HG03457 (cell line): ENCODE measurements at regions not wholly inside any gene's neighbourhood (a gene's known extent, or its start where the extent isn't known, plus 50 kb on each side); places are given as distances from the start of the nearest gene placed in this dataset.

Source experiments
- ATAC-seq: cut with Tn5 transposase; IDR thresholded peaks from one replicate; pipeline ENCODE4 v1.9.1; 2021; ENCODE audit warnings: moderate number of reproducible peaks; ENCODE audit not compliant: unreplicated experiment

DNA sequence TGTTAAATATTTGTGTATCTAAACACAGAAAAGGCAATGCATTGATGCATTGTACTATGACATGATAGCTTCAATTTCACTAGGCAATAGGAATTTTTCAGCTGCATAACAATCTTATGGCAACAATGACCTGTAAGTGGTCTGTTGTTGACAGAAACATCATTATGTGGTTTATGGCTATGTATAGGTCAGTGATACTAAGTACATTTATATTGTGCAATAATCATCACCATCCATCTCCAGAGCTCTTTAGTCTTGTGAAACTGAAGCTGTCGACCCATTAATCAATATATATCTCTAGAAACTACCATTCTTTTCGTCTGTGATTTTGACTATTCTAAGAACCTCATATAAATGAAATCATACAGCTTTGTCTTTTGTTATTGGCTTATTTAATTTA is 200.1 kb upstream of the ZNF717 start:
- ATAC-seq, result no peak

DNA sequence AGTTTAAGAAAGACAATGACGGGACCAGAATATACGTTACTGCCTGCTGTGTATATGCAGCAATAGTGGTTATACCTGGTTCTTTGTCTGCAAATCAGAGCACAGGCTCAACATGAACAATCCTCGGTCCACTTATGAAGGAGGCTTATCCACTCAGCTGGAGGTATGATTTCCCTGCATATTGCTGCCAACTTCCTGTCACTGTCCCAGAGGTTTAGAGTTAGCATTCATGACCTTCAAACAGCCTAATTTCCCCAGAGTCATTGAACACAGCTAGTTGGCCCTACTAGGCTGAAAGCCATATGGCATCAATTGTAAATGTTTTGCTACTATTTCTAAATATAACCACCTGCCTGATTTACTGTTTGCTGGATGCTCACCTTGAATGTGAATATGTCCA is 224.9 kb upstream of the ZNF717 start:
- ATAC-seq, result no peak

DNA sequence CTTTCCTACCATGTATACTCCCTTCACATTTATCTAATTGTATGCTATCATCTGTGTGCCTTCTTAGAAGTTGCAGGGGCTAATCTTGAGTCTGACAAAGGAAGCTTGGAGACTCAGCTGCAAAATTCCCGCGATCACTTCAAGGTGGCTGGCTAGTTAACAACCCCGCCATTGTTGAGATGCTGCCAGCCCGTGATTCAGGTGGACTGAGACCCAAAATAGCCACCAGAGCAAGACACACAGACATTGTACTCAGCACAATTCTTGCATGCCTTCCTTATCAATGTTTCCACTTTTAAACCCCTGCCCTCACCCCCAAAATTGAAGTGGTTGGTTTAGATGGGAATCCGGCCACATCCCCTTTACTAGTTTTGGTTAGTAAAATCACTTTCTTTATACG is 225.8 kb upstream of the ZNF717 start:
- no peak for ATAC-seq

DNA sequence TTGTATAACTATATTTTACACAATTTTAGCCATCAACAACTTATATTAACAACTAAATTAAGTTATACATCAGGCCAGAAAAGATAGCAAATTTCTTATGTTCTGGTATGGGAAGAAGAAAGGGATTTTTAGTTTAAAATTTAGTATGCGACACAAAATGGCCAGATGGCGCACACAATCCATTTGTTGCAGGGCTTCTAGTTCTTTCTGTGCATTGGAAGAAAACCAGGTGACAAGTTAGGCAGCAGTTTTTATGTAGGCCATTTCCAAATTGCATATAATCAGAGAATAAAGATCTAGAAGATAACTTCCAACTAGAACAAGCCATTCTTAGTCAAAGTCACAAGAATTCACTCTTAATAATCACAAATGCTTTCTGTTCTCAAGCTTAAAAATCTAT is 230.1 kb upstream of the ZNF717 start:
- ATAC-seq, result no peak

DNA sequence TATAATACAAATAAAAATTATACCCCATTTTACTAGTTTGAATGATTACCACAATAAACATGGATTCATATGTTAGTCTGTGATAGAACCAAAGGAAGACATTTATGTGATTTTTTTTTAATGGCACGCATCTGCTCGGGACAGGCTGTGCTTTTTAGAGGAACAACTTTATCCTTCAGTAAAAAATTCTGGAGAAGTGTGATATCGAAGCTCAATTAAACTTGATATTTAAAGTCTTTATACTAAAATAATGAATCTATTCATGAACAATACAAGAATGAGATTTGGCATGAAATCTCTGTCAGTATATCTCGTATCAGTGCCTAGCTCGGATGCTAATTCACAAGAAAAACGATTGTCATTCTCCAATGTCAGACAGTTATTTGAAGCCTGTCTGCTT is 230.8 kb upstream of the ZNF717 start:
- no peak for ATAC-seq

DNA sequence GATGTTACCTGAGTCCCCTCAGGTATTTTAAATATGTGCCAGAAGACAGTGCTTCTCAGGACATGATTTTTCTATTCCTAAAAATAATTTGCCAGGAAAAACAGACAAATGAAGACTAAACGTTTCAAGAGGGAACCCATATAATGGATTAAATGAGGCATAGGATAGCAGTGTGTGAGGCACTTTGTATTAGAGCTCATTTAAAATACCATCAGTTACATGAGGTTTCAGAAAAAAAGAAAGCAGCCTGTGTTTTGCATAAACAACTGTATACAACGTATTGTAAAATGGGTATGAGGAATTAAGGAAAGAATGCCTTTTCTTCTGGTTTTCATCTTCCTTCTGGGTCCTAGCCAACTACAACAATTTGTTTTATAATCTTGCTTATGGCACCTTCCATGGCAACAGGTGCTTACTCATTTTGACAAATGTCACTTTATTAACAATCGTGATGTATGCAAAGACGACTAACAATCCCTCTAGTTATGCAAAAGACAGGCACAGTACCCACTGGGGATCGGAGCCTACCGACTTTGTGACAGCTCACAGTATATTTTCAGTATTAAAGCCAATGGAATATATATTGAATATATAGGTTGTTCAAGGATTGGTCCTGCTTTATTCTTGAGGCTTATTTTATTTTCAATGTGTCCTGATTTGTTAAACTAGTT is 231.6 kb upstream of the ZNF717 start:
- no peak for ATAC-seq

DNA sequence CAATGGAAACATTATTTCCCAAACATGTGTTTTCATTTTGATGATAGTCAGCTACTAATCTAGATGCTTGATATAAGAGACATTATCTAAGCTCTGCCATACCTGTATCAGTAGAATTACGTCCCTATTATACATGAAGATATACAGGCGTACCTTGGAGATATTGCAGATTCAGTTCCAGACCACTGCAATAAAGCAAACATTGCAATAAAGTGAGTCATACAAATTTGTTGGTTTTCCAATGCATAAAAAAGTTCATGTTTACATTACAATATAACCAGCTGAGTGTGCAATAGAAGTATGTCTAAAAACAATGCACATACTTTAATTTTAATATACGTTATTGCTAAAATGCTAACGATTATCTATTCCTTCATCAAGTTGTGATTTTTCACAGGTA is 236.0 kb upstream of the ZNF717 start:
- no peak for ATAC-seq

DNA sequence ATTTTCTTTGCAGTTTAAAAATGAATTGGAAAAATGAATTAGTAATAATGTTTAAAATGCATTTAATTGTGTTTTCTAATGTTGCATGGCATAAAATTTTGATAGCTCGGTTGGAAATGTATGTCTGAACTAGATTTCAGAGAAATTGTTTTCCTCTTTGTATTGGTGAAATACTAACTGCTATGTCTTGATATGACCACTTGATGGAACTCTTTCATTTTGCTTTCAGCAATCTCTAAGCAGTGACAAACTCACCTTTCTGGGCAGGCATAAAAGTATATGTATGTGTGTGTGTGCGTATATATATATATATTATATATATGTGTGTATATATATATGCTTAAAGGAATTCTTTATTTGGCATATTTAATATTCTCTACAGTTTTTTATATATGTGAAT is 239.3 kb upstream of the ZNF717 start:
- no peak for ATAC-seq

DNA sequence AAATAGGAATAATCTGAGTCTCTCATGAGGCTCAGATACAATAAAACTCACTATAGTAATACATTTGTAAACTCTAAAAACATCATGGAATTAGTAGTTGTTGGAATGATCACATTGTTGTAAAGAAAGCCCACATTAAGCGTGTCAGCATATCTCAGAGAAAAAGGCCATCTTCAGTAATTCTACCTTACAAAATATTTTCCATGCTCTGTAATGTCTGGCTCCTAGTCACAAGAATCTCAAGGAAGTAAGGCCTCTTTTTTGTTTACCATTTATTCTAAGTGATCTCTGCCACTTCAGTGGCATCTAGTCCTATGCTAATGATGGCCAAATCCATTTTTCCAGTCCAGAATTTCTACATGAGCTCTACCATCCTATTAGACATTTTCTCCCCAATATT is 240.2 kb upstream of the ZNF717 start:
- no peak for ATAC-seq

DNA sequence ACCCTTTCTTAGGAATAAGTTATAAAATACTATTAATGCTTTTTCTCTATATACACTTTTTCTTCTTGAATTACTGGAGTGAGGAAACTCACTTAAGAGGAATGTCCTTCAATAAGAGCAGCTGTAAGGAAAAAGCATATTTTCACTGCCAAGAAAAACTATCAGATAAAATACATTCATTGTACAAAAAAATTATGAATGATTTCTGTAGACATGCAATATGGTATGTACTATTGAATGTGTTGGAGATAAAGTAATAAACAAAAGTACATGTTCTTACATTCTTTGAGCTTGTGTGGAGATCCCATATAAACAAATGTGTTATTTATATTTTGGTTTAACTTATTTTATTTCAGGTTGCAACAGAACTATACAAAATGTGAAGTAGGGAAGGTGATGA is 241.0 kb upstream of the ZNF717 start:
- ATAC-seq, result no peak

DNA sequence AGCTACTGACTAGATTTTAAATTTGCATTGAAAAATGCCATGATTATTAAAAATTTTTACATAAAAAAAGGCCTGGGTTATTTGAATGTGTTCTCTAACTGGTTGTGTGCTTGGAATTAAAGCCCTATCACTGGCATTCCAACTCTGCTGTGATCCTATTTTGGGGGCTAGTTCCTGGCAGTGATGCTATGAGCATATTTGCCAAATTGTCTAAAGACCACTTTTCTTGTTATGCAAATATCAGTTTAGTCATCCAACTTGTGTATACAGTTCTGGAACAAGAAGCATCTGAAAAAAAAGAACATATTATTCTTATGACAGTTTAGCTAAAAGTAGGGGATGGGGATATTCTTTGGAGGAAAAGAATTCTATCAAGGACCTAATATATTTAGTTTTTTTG is 243.4 kb upstream of the ZNF717 start:
- ATAC-seq, result no peak

DNA sequence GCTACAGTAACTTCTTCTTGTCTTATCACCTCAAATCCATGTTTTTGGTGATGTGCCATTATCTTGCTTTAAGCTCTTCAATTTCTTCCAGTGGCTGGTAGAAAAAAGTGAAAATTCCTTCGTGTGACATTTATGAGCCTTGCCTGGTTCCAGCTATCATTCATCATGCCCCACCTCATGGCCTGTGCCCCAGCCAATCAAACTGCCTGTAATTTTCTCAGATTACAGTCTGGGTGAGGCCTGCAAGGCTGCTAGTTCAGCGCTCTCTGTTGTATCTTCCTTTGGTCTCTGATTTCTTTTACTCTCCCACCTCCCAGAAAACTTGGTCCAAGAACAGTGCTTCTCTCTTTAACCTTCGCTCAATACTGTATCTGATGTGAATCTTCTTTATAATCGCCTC is 249.3 kb upstream of the ZNF717 start:
- no peak for ATAC-seq

DNA sequence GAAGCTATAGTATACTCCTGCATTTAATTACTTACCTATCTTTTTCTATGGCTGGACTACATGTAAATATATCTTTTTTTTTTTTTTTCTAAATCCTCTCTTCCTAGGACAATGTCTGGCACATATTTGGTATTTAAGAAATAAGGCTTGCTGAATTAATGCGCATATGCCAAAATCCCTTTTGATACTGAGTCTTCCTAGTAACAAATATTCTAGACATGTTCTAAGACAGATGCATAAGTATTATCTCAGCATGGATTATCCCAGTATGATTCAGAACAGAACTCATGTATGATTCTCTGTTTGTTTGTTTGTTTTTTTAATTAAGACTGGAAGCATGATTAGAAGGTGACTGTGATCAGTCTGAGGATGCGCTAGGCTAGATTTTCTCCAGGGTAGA is 249.8 kb upstream of the ZNF717 start:
- no peak for ATAC-seq

DNA sequence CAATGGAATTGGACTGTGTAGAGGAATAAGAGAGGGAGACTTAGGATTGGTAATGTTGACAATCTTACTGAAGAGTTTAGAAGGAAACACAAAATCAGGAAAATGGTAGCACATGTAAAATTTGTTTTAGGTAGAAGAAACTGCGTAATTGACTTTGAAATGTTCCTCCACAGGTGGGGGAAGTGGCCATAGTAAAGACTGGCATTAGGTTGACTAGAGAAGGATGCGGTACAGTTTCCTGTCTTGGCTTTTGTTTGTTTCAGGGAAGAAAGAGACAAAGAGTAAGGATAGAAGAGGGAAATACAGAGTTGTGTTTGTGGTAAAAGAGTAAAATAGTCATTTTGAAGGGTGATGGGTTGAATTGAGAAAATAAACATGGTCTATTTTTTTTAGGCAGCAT is 253.6 kb upstream of the ZNF717 start:
- ATAC-seq, result no peak

DNA sequence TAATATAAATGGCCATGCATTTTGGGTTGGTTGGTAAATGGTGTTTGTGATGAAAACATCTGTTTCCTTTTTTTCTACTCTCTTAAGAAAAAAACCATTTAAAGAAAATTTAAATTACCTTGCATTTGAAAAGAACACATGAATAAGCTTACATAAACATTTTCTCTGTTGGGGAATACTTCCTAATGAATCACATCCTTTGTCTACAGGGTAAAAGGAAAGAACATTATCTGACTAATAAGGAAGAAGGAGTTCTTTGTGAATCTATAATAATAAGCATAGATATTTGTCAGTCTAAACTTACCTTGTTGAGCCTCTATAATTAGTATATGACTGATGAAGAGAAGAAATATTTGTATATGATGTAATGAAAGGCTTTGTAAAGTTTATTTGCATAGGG is 254.1 kb upstream of the ZNF717 start:
- no peak for ATAC-seq

DNA sequence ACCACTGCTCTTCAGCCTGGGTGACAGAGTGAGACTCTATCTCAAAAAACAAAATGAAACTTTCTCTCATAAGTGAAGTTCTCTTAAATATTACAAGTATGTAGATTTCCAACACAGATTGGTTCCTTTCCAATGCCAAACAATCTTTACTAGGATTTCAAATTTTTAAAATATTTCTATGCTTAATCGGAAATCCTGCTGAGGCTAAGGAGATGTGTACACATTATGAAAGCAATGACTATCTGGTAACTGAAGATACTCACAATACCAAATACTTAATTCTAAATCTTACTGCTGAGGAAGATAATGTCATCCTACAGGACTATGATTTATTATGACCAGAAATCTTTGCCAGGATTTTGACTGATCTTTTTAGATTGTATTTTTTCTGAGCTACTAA is 255.6 kb upstream of the ZNF717 start:
- ATAC-seq, result no peak

DNA sequence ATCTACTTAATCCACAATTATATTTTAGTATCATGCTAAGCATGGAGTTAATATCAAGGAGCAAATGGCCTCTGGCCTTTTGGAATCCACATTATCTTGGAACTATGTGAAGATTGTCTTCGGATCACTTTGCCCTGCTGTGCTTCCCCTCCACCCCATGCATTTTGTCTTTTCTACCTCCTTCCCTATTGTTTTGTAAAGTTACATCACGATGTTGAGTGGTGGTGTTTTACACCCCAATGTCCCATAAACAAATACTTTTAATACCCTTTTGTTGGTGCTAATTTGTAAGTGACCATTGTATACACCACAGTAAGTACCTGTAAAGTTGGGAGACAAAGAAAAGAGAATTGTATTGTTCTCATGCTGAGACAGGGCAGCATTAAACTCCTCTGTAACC is 258.4 kb upstream of the ZNF717 start:
- ATAC-seq, result no peak

DNA sequence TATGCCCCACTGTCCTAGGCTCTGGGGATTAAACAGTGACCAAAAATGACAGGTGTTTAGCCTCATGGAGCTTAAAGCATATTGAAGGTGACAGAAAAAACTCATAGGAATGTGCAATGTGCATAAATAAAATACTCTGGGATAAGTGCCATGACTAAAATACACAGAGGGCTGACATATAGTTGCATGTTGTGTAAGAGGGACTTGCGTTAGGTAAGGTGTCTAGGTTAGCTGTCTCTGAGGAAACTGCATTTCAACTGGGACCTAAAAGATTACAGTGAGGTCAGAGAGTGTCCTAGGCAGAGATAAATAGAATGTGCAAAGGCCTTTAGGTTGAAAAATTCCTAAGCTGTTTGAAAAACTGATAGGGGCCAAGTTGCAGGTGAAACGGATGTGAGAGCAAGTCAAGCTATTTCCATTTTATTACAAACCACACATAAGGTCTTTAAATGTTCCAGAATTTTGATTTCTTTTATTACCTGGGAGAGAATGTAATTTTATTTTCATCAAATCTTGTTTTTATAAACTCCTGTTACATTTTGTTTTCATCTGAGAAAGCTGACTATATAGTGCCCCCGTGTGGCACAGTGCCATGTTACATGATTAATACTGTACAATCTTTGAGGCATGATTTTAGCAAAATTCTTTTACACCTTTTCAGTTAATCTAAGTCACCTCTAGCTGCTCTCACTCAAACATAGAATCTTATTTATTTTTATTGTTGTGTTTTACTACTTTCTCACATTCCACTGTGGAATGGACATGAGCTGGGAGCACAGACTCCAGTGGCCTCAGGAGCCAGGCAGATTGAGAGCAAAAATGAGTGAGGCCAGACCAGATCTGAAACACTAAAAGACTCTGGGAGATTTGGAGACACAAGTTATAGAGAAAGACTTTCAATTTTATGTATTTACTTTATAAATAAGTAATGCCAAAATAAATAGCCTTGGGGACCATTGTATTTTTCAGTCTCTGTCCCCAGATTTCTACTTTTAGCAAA is 259.6 kb upstream of the ZNF717 start:
- no peak for ATAC-seq

DNA sequence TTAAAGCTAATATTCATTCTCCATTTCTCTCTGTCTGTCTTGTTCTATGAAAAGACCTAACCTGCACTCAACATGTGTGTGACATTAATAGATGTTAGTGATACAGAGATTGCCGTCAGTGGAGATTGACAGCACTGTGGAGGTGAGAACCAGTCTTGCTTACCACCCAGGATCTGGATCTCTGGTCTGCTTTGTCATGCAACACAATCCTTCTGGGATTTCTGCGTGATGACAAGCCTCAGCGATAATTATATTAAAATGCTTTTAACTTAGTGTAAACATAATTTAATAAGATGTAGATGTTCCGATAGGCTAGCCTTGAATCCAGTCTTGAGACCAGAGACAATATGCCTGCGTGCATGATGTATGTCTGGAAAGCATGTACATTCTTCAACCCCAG is 262.0 kb upstream of the ZNF717 start:
- no peak for ATAC-seq

DNA sequence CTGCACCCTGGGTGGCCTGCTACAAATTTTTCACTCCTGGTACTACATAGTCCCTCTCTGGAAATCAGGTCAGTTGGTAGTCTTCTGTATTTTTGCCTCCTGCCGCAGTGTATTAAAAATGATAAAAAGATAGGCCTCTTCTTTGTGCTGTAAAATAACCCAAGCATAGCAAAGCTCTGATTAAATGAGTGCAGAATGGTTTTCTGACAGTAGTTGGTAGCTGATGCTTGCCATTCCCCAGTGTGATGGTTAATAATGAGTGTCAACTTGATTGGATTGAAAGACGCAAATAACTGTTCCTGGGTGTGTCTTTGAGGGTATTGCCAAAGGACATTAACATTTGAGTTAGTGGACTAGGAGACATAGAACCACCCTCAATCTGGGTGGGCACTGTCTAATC is 264.4 kb upstream of the ZNF717 start:
- no peak for ATAC-seq

DNA sequence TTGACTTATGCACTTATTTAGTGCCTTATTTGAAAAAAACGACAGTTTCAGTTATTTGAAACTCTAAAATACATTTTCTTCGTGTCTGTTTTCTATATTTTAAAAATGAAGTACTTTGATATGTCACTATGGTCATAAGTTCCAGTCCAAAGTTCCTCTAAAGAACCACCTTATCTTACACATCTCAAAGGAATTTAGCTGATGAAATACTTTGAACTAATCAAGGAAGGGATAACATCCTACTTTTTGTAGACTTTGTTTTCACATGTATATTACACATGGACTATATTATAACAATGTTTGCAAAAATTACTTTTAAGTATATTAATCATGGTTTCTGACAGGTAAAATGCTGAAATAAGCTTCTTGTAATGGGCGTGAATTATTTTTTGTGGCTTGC is 265.8 kb upstream of the ZNF717 start:
- ATAC-seq, result no peak

DNA sequence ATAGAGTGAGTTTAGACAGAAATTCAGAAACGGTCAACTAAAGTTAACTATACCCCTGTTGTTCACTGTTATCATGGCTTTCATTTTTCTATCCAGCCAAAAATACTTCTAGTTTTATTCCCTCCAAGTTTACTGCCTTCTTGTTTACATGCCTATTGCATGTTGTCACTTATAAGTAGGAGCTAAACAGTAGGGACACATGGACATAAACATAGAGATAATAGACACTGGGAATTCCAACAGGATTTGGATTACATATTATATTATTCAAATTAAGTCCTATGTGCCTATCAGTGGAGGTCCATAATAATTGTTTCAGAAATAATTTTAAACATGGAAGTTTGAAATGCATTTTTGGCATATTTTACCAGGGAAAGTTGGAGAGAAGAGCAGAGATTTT is 269.1 kb upstream of the ZNF717 start:
- ATAC-seq, result no peak
